22Rv1 (cell line): ENCODE measurements at regions not wholly inside any gene's neighbourhood (a gene's known extent, or its start where the extent isn't known, plus 50 kb on each side); places are given as distances from the start of the nearest gene placed in this dataset.

Experiments
- CTCF ChIP-seq: fragments of 450-650 bp; IDR thresholded peaks from 2 replicates; pipeline ENCODE4 v1.5.1; 2017; ENCODE audit warnings: mild to moderate bottlenecking
- ZFX ChIP-seq: fragments of 450-650 bp; IDR thresholded peaks from 2 replicates; pipeline ENCODE4 v1.6.1; 2017; ENCODE audit warnings: antibody characterized with exemption, borderline replicate concordance

DNA sequence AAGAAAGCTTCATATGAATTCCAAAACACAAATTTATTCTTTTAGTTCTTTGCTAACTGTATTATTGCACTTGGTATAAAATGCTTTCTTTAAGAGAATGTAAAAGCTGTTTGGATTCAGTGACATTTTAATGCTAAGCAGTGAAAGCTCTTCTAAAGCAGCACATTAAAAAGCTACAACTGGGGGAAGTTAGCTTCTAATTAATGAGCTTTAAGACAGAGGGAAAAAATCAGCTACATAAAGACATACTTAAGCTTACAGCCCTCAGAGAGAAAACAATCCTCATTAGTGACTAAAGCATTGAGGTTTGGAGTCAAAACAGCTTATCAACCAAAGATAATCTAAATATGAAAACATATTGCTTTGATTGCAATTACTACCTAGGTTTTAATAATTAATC lies 1222.2 kb upstream of the SPRY2 start:
- TF ChIP-seq CTCF (no peak), ZFX (no peak)
